Epithelial cell of esophagus (primary cell): ENCODE measurements at regions not wholly inside any gene's neighbourhood (a gene's known extent, or its start where the extent isn't known, plus 50 kb on each side); places are given as distances from the start of the nearest gene placed in this dataset.
A peak's percentile ranks its signal among the peaks of the same experiment; 100 is the strongest.

Source experiments
- DNase-seq: peaks from one replicate; pipeline ENCODE4 v3.0.0; 2010; ENCODE audit warnings: low read depth
- H3K4me3 ChIP-seq: 2 replicates; pipeline ENCODE4 v1.5.1; 2011; ENCODE audit warnings: mild to moderate bottlenecking, low read length, control low read depth
- CTCF ChIP-seq: IDR thresholded peaks from 2 replicates; pipeline ENCODE4 v1.5.1; 2011; ENCODE audit warnings: low read depth, mild to moderate bottlenecking, low read length, control low read depth, inconsistent platforms; ENCODE audit not compliant: insufficient read depth; ENCODE audit errors: missing control alignments

DNA sequence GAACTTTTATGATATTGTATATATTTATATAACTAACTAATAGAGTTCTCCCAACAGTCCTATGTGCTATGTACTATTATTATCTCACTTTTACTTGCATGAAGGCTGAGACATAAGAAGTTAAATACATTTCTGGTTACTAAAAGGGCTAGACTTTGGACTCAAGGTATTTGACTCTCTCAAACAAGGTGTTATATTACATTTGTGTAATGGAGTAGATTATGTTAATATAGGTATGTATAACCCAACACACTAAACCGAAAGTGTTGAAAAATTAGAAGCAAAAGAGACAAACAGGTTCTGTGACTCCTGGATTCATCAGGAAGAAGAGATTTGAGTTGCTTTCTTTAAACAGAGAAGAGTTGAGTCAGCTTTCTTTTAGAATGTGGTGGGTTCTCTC is 733.6 kb upstream of the ZEB2 start:
- peak; percentile 43 for DNase-seq
- TF ChIP-seq CTCF = no peak
- H3K4me3 ChIP-seq = no peak overlapping the region

DNA sequence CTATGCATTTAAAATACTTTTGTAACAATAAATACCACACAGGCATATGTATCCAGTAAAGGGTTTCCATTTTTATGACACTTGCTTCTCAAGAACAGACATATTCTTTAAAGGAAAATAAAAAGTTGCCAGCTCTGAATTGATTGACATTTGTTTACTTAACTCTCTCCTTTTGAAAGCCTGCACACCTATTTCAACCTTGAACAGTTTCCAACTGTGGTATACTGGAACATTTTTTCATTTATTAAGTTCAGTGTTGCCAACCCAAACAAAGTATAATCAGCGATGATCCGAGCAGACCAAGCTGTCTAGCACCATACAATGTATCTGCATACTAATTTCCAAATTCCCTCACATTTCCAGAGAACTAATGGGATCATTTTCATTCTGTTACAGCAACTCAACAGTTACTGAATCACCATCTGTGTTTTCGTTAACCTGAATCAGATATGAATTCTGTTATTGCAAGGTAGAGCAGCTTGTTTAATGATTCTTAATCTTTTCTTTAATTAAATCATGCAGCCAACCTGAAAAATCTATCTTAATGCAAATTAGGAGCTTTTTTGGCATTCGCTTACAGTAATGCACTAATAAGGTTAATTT is 725.5 kb upstream of the ZEB2 start:
- TF ChIP-seq CTCF = no peak
- DNase-seq = no peak
- no peak overlapping the region for H3K4me3 ChIP-seq

GRCh38 chr2:145235312-145235711 is 715.4 kb upstream of the ZEB2 start:
- TF ChIP-seq CTCF = no peak
- no peak for DNase-seq
- H3K4me3 ChIP-seq = no peak overlapping the region

DNA sequence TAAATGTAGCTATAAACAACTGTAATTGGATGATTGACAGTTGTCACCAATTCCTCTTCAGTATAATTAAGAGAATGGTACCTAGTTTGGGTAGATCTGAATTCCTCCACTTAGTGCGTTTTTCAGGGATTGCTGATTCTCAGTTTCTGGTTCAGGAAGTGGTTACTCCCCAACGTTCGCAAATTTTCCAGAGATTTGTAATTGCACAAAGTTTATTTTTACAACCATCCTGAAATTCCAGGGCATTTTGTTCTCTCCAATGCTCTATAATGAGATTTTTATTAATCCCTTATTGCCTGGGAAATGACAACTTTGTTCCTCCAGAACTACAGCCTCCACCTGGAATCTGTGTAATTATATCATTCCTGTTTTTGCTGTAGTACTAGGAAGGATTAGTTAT is 710.6 kb upstream of the ZEB2 start:
- no peak for DNase-seq
- TF ChIP-seq CTCF = no peak
- no peak overlapping the region for H3K4me3 ChIP-seq

DNA sequence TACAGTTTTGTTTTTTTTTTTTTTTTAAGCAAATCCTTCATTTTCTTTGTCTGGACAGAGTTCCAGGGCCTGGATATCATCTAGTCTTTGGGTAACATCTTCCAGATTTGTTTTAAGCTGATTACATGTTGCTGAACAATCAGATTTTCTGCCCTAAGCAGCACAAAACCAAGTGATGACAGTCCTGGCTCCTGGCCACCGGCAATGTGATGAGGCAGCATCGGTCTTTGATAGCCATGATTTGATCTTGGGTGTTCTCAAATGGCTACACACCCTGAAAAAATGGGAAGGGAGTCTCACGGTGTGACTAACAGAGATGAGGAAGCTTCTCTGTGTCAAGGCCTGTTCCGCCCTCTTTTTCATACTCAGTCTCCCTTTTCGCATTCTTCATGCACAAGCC is 708.6 kb upstream of the ZEB2 start:
- TF ChIP-seq CTCF = no peak
- DNase-seq = peak; percentile 47
- H3K4me3 ChIP-seq = no peak overlapping the region

GRCh38 chr2:145226901-145227300 is 707.0 kb upstream of the ZEB2 start:
- no peak overlapping the region for H3K4me3 ChIP-seq
- DNase-seq = no peak
- TF ChIP-seq CTCF = no peak

- no peak for DNase-seq
- no peak overlapping the region for H3K4me3 ChIP-seq
- TF ChIP-seq CTCF = no peak
These were observed 701.6 kb upstream of the ZEB2 start for GRCh38 chr2:145221516-145221915.
